ENCODE measurements at regions not wholly inside any gene's neighbourhood (a gene's known extent, or its start where the extent isn't known, plus 50 kb on each side); places are given as distances from the start of the nearest gene placed in this dataset.

DNA sequence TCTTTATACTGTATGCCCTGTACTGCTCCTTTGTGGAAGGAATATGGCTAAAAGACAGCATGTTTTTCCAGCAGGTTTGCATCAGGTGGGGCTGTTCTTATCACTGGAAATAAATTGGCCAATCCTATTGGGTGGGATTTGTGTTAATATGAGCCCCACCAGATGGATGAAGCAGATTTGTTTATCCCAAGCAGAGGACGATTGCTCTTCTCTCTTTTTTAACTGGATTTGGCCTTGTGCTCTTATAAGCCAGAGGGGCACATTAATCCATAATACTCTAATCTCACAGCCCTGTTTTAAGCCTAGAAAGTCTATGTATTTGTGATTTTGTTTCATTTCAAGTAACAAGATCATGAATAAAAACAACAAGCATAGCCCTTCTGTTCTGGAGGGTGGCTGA is 240.1 kb upstream of the ADARB2 start:
- TF ChIP-seq, protein P1, sequence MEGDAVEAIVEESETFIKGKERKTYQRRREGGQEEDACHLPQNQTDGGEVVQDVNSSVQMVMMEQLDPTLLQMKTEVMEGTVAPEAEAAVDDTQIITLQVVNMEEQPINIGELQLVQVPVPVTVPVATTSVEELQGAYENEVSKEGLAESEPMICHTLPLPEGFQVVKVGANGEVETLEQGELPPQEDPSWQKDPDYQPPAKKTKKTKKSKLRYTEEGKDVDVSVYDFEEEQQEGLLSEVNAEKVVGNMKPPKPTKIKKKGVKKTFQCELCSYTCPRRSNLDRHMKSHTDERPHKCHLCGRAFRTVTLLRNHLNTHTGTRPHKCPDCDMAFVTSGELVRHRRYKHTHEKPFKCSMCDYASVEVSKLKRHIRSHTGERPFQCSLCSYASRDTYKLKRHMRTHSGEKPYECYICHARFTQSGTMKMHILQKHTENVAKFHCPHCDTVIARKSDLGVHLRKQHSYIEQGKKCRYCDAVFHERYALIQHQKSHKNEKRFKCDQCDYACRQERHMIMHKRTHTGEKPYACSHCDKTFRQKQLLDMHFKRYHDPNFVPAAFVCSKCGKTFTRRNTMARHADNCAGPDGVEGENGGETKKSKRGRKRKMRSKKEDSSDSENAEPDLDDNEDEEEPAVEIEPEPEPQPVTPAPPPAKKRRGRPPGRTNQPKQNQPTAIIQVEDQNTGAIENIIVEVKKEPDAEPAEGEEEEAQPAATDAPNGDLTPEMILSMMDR (IDR thresholded peaks at IDR 0.05) = no peak
- no peak for TF ChIP-seq POLR2A (IDR thresholded peaks at IDR 0.05)
